GM18505 (cell line): ENCODE measurements at regions not wholly inside any gene's neighbourhood (a gene's known extent, or its start where the extent isn't known, plus 50 kb on each side); places are given as distances from the start of the nearest gene placed in this dataset.

Experiments
- ATAC-seq: cut with Tn5 transposase; IDR thresholded peaks from one replicate; pipeline ENCODE4 v1.9.1; 2021; ENCODE audit not compliant: unreplicated experiment
- POLR2A ChIP-seq: IDR thresholded peaks from 4 replicates; pipeline ENCODE4 v1.6.1; 2011; ENCODE audit warnings: borderline replicate concordance; ENCODE audit not compliant: insufficient read depth, insufficient read length; ENCODE audit errors: extremely low read depth

- TF ChIP-seq POLR2A: no peak
- ATAC-seq: no peak
Measured at GRCh38 chr1:221812088-221812752, 70.3 kb upstream of the DUSP10 start.

- no peak for ATAC-seq
- no peak for TF ChIP-seq POLR2A
Measured at GRCh38 chr1:221810406-221810805, 68.5 kb upstream of the DUSP10 start.

- TF ChIP-seq POLR2A: no peak
- no peak for ATAC-seq
Measured at GRCh38 chr1:221809091-221810029, 67.5 kb upstream of the DUSP10 start.

- no peak for TF ChIP-seq POLR2A
- ATAC-seq: no peak
Measured at GRCh38 chr1:221806984-221807383, 65.1 kb upstream of the DUSP10 start.

GRCh38 chr1:221806236-221806635, 64.3 kb upstream of the DUSP10 start:
- ATAC-seq: no peak
- no peak for TF ChIP-seq POLR2A

- TF ChIP-seq POLR2A: no peak
Measured at GRCh38 chr1:221805121-221805520, 63.2 kb upstream of the DUSP10 start.

GRCh38 chr1:221804303-221804702, 62.4 kb upstream of the DUSP10 start:
- no peak for ATAC-seq
- no peak for TF ChIP-seq POLR2A

More at GRCh38 chr1:221805121-221805520, 63.2 kb upstream of the DUSP10 start:
- no peak for ATAC-seq

- no peak for ATAC-seq
- TF ChIP-seq POLR2A: no peak
Measured at GRCh38 chr1:221801773-221802516, 60.1 kb upstream of the DUSP10 start.

- TF ChIP-seq POLR2A: no peak
- ATAC-seq: no peak
Measured at GRCh38 chr1:221801251-221801661, 59.4 kb upstream of the DUSP10 start.

GRCh38 chr1:221800831-221801230, 58.9 kb upstream of the DUSP10 start:
- ATAC-seq: no peak
- TF ChIP-seq POLR2A: no peak

- no peak for TF ChIP-seq POLR2A
- ATAC-seq: no peak
Measured at GRCh38 chr1:221797506-221797905, 55.6 kb upstream of the DUSP10 start.

GRCh38 chr1:221796700-221797099, 54.8 kb upstream of the DUSP10 start:
- no peak for ATAC-seq
- no peak for TF ChIP-seq POLR2A

- TF ChIP-seq POLR2A: no peak
- no peak for ATAC-seq
Measured at GRCh38 chr1:221795380-221795779, 53.5 kb upstream of the DUSP10 start.
